Left renal pelvis (tissue), 4 donors: ENCODE measurements at regions not wholly inside any gene's neighbourhood (a gene's known extent, or its start where the extent isn't known, plus 50 kb on each side); places are given as distances from the start of the nearest gene placed in this dataset.
"Not testable (repeated sequence)": the region's sequence is repeated elsewhere in the genome, so short reads cannot be mapped to it uniquely, and the experiment has no call there.

Experiments
- DNase-seq, 4 donors: peaks; one replicate each; pipeline ENCODE4 v3.0.0-alpha.2; 2013; ENCODE audit warnings: low read depth in 4 of 4, low spot score in 3 of 4

DNA sequence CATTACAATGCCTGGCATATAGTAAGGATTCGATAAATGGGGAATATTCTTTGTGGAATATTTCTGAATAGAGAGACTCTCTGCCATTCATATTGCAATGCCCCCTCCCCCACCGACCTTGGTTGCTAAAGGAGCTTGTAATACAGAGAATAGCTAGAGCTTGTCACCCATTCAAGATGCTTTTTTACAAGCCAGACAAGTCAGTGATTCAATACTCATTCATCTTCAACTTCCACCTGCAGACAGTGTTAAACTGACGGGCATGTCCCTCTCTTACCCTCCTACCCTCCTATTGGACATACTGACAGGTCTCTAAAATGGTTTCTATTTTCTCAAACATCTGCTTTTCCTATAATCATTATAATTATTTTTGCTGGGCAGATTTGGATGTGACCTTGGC, 257.4 kb downstream of the KCNJ2 start:
- DNase-seq: no peak

DNA sequence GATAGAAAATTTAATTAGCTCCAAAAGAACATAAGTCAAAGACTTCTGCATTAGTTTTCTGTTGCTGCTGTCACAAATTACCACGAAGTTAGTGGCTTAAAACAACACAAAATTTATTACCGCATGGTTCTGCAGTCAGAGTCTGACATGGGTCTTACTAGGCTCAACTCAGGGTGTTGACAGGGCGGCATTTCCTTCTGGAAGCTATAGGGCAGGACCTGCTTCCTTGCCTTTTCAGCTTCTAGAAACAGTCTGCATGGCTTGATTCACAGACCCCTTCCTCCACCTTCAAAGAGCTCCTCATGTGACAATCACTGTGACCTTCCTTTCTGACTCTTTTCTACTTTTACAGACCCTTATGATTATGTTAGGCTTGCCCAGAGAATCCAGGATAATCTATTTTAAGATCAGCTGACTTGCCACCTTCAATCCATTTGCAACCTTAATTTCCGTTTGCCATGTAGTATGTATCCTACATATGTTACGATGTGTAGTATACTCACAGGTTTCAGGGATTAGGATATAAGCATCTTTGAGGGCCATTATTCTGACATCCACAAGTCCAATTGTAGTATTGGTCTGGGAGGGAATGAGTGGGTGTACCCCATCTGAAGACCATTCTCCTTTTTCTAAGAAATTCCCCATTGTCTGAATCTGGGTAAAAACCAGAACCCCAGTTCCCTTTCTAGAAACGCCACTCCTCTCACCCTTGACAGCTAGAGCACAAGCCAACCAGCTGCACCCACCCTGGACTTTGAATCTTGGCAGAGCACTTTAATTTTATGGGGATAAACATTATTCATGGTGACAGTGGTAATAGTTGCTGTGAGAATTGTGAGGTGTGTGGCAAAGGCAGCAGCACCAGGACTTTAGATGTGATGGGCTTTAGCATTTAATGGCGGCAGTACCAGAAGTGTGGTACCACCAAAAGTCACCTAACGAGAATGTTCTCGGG, 265.5 kb downstream of the KCNJ2 start:
- no peak for DNase-seq

DNA sequence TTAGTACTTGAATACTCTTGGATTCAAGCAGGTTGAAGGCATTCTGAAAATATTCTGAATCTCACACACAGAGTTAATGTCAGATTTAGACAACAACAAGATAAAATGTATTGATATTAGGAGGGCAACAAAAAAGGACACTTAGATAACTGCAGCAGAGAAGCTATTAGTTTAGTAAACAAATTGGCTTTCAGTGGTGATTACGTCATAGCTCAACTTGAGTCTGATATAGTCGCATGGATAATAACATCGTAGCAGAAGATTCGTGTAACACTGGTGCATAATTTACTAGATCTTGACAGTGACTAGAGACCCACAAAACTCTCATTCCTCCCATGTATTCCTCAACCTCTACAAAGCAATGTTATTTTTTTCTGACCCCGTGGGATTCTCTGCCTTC, 268.3 kb downstream of the KCNJ2 start:
- no peak for DNase-seq

DNA sequence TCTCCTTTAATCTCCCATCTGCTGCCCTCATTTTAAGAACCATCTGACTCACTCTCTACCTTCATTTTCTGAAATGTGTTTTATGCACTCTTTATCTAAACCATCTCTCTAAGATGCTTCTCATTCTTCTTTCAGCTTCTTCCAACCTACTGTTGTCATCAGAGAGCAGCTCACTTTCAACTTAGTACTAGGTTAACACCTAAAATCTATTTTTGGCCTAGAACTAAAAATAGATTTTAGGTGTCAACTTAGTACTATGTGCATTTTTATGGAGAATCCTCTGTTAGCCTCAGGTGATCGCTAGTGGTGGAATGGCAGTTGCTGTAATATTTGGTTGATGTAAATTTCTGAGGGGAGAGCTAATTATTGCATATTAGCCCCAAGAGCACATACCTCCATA, 277.1 kb downstream of the KCNJ2 start:
- DNase-seq: no peak

DNA sequence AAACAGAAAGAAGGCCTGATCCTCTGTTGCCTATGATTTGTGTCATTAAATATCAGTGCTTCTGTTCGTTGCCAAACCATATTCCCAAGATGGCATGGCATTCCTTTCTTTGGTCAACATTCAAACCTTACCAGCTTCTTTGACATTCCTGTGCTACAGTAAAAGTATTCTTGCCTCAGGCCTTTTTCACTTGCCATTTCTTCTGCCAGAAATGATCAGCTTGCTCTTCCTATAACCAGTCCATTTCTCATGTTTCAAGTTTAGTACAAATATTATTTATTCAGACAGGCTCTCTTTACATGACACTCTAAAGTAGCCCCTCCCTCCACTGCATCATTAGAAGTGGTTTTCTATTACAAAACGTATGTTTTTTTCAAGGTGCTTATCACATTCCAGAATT, 278.3 kb downstream of the KCNJ2 start:
- no peak for DNase-seq

DNA sequence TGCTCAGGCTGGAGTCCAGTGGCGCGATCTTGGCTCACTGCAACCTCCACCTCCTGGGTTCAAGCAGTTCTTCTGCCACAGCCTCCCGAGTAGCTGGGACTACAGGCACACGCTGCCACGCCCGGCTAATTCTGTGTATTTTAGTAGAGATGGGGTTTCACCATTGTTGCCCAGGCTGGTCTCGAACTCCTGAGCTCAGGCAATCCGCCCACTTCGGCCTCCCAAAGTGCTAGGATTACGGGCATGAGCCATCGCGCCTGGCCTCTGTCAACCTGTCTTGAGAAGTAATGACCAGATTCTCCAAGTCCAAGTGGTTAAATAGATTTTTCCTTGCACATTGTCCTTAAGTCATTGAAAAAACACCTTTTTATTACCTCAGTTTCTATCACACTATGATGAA, 283.7 kb downstream of the KCNJ2 start:
- not testable (repeated sequence) for DNase-seq

DNA sequence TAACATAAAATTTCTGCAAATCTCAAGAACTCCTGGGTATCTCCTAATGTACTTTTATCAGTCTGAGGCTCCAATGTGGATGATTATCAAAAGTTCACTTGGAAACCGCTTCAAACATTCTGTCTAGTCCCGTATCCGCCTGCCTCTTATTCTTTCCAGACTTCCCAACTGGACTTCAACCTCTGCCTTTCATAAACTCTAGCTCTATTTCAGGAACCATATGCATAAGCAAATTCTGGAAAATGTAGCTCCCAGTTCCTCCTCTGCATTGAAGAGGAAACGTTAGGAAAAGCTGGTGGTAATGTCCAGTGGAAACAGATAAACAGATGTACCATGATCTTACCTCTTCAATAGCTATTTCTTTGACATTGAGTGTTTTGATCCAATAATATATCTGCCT, 285.0 kb downstream of the KCNJ2 start:
- no peak for DNase-seq

DNA sequence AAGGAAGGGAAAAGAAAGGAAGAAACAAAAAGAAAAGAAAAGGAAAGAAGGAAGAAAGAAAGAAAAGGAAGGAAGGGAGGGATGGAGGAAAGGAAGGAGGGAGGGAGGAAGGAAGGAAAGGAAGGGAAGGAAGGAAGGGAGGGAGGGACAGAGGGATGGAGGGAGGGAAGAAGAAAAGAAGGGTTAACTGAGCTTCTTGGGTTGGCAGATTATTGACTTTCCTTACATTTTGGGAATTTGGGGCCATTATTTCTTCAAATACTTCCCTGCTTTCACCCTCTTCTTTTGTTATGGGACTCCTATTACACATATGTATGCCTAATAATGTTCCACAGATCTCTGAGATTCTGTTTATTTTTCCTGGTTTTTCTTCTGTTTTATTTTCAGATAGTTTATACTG, 285.6 kb downstream of the KCNJ2 start:
- no peak for DNase-seq

DNA sequence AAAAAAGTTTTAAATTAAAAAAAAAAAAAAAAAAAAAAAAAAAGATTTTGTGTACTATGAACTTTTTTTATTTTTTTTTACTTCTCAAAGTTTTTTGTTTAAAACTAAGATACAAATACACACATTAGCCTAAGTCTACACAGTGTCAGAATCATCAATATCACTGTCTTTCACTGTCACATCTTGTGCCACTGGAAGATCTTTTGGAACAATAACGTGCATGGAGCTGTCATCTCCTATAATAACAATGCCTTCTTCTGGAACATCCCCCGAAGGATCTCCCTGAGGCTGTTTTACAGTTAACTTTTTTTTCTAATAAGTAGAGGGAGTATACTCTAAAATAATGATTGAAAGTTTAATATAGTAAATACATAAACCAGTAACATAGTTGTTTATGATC, 295.7 kb downstream of the KCNJ2 start:
- no peak for DNase-seq

DNA sequence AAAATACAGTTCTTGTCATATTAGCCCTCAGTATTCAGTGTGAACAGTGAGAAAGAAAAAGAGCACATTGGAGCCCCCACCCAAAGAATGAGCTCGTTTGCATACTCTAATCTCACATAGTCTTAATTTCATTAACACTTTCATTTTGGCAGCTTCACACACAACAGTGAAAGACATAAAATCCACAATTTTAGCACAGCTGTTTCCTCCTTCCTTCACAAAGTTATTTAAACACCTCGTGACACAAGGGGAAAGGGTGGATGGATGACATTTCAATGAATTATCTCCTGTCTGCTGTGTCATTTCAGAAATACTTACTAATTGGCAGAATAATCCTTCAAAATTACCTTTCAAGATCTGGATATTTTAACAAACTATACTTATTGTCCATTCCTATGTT, 299.3 kb downstream of the KCNJ2 start:
- no peak for DNase-seq

DNA sequence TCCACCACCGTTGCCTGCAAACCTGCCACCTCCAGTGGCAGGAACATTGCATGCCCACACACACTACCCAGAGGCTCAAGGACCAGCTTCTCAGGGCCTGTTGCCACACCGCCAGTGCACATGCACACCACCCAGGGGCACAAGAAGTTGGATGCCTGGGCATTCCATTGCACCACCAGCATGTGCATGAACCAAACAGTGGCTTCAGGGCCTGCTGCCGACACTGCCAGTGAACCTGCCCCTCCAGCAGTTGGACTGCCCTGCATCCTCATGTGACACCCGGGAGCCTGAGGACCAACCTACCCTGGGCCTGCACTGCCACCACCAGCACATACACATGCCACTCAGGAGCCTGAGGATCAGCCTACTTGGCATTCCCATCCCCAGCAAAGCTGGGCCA, 303.7 kb downstream of the KCNJ2 start:
- no peak for DNase-seq

DNA sequence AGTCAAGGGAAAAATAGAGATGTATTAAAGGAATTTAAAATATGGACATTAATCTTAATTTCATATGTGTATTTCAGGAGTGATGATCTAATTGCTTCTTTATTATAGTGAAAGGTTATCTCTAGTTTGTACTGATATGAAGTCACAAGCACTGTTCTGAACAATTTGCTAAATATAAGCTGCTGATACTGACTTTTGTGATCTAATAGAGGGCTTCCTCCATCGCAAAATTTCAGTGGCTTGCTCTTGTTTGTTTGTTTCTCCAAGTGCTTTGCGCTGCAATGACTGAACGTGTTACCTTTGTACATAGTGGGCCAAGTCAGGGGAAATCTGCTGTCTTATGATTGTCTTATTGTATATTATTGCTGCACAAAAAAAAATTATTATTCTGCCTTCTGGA, 307.0 kb downstream of the KCNJ2 start:
- no peak for DNase-seq

DNA sequence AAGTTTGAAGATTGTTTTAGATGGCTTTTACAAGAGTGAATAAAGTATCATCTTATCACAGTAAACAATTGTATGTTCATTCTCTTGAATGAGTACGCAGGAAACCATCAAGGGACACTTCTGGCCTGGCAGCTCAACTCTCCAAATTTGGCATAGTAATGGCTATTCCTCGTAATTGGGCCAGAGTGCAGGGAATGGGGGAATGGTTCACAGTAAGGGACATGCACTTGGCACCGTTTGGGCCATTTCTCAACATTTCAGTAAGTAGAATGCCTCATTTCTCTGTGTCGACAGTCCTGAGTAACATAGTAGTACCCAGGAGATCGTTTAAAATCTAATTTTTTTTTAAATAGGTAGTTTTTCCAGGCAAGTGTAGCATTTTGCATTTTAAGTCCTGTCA, 309.6 kb downstream of the KCNJ2 start:
- DNase-seq: no peak

DNA sequence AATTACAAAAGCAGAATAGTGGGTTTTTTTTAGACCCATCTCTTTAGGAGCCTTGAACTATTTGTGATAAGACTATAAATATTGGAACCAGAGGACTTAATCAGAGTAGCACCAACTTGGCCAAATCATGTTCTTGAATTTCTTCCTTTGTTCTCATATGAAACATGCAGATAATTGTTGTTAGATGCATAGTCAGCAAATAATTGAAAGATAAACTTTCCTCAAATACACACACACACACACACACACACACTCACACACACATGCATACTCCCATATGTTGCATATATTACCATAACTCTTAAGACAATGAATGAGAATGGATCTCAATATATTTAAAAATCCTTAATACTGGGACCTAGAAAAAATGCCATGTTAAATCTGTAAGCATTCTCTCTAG, 310.4 kb downstream of the KCNJ2 start:
- no peak for DNase-seq

DNA sequence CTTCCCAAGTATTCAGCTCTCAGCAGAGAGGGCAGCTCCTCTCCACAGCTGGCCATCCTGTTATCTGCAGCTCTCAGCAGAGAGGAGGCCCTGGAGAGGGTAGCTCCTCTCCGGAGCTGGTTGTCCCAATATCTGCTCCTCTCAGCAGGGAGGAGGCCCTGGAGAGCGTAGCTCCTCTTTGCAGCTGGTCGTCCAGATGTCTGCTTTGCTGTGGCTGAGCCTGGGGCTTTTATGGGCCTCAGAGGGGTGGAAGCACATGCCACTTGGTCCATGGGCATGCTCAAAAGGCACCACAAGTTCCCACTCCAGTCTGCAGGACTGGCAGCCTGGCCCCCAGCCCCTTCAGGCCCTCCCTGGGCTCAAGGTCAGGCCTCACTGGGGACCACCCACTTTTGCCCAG, 314.3 kb downstream of the KCNJ2 start:
- no peak for DNase-seq

DNA sequence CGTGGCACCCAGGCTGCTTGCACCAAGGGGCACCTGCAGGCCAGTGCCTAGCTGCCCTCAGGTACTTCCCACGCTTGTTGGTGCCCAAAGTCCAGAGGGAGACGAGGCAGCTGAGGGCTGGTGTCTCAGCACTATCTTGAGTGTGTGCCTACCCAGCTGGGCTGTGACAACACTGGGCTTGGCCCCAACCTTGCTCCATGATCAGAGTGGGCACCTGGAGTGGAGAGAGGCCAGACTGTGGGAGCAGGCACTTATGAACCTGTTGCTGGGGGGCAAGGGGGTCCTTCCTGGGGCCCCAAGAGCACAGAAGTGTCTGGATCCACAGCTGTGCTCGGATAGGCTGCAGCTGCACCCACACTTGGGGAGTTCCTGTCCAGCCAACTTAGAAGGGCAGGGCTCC, 314.7 kb downstream of the KCNJ2 start:
- no peak for DNase-seq

DNA sequence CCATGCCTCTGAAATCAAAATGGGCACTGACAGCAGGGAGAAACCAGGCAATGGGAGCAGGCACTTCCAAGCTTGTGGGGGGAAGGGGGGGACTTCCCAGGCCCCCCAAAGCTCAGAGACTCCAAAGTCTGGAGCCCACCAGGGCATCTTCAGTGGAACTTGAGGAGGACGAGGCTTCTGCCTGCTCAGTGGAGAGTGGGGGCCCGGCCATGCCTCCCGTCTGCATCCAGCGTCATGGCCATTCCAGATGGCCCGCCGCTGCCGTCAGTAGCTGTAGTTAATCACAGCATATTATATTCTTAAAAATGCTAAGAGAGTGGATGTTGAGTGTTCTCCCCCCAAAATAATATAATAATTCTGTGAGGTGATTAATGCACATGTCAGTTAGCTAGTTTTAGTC, 315.2 kb downstream of the KCNJ2 start:
- DNase-seq: no peak

DNA sequence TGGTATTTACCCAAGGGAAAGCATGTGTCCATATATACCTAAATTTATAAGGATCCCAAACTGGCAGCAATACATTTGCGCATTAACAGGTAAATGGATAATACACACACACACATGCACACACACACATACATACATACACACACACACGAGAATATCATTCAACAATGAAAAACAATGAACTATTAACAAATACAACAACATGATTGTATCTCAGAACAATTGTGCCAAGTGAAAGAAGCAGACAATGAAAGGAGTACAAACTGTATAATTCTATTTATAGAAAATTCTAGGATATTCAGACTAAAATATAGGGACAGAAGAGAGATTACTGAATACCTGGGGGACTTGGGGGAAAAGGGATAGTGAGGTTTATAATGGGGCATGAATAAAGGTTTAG, 323.0 kb downstream of the KCNJ2 start:
- DNase-seq: no peak

DNA sequence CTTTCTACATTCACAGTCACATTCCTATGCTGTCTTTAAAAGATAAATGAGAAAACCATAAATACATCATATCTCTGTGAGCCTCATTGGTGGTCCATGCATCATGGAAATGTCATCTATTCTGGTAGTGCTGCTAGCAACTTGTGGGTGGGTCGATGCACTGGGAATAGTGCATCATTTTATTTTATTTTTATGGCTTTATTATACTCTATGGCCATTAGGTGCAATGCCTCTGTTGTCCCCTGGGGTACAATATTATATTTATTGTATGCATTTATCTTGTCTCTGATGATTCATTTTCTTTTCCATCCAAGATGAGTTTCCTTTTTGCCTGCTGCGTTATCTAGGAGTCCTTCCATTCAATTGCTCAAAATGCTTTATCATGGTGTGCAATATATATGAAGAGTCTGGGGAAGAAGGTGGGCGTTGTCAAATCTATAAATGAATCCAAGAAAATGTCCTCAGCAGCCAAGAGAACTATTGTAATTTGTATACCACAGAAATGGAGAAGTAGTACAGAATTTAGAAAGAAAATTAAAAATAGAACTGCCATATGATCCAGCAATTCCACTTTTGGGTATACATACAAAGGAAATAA, 324.0 kb downstream of the KCNJ2 start:
- DNase-seq: no peak

DNA sequence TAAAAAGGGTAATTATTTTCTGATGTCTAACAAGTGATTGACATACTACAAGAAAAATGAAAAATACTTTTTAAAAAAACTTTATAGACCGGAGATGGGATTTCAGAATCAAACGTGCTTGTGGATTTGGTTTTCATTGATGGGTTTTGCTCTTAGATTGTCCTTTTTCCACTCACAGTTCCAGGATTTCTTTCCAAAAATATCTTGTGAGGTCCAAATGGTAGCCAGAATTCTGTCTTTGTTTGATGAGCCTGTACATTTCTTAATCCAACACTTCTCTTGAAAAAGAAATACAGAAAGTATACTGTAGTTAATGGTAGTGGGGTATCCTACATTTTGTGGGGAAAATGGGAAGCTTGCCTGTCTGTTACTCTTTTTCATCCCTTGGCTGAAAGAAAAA, 329.3 kb downstream of the KCNJ2 start:
- DNase-seq: no peak

DNA sequence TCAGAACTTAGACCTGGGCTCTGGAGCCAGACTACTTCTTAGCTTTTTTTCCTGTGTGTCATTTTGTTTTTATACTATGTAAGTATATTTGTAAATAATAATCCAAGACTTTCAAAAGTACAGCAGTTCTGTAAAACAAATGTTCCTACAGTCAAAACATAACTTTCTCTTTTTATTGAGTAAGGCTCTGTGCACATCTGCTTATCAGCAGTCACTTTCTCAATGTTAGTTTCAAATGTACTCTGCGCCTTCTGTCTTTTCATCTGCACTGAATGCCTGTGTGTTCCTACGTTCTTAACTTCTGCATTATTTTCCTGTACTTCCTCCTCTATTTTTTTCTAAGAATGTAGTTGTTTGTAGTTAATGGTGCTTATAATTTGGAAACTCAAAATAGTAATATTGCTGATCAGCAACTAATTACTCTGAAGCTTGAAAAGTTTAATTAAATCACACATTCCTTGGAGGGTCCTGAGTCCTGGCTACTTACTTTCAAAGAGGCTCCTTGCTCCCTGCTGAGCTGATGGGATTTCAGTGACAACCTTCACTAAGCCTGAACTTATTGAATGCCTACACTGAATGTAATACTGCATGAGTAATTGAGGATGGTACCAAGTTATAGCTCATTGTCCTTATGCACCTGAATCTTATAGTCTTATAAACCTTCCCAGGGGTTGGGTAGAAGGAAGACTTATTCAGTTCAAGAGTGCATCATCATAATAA, 329.9 kb downstream of the KCNJ2 start:
- DNase-seq: no peak

DNA sequence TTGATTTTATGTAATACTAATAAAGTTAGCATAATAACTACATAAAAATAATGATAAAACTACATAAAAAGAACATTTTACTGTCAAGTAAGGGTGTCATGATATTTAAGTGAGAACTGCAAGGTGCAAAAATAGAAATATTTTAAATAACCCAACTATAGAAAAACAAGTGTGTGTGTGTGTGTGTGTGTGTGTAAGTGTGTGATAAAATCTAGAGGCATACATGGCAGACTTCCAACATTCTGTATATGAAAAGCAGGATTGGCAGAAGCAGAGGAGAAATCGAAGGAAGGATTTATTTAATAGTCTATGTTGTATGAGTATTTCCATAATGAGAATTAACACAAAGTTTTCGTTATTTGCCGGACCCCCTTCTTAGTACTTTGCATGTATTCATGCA, 334.1 kb downstream of the KCNJ2 start:
- no peak for DNase-seq
